Neural cell (in vitro differentiated cells): ENCODE measurements at regions not wholly inside any gene's neighbourhood (a gene's known extent, or its start where the extent isn't known, plus 50 kb on each side); places are given as distances from the start of the nearest gene placed in this dataset.

ENCODE experiments used
- H2AFZ ChIP-seq: fragments of 200-600, 300-800 bp; sonication (generic), shearing (Covaris generic); 2 replicates; pipeline ENCODE4 v1.6.0; 2014; ENCODE audit warnings: low read depth, mild to moderate bottlenecking, antibody characterized with exemption, low read length, moderate library complexity
- H3F3A ChIP-seq: fragments of 200-600 bp; shearing (Covaris generic); 2 replicates; pipeline ENCODE4 v1.6.1; 2016; ENCODE audit warnings: mild to moderate bottlenecking, moderate library complexity, mixed read lengths, antibody characterized with exemption, low read length; ENCODE audit not compliant: insufficient read depth, poor library complexity, severe bottlenecking
- H3K27ac ChIP-seq: fragments of 200-600, 300-800 bp; sonication (generic), shearing (Covaris generic); 2 replicates; pipeline ENCODE4 v1.5.1; 2014; ENCODE audit warnings: mild to moderate bottlenecking, low read length, moderate library complexity
- H3K27me3 ChIP-seq: fragments of 300-800, 200-600 bp; sonication (generic), shearing (Covaris generic); 2 replicates; pipeline ENCODE4 v1.6.0; 2014; ENCODE audit warnings: mild to moderate bottlenecking, low read depth, low read length, moderate library complexity; ENCODE audit not compliant: insufficient read depth
- H3K36me3 ChIP-seq: fragments of 300-800, 200-600 bp; sonication (generic), shearing (Covaris generic); 2 replicates; pipeline ENCODE4 v1.5.1; 2014; ENCODE audit warnings: mild to moderate bottlenecking, antibody characterized with exemption, low read length, moderate library complexity; ENCODE audit not compliant: insufficient read depth
- H3K4me2 ChIP-seq: fragments of 300-800, 200-600 bp; sonication (generic), shearing (Covaris generic); 2 replicates; pipeline ENCODE4 v1.6.0; 2014; ENCODE audit warnings: mild to moderate bottlenecking, low read length
- H3K4me3 ChIP-seq: fragments of 300-800, 200-600 bp; sonication (generic), shearing (Covaris generic); 2 replicates; pipeline ENCODE4 v1.5.1; 2014; ENCODE audit warnings: mild to moderate bottlenecking, low read length, moderate library complexity
- H3K79me2 ChIP-seq: fragments of 200-600 bp; shearing (Covaris generic); replicated peaks from 2 replicates; pipeline ENCODE4 v1.6.0; 2014; ENCODE audit warnings: mild to moderate bottlenecking, low read length, moderate library complexity; ENCODE audit not compliant: insufficient read depth
- H3K9ac ChIP-seq: fragments of 300-800, 200-600 bp; sonication (generic), shearing (Covaris generic); 2 replicates; pipeline ENCODE4 v1.6.1; 2016; ENCODE audit warnings: mild to moderate bottlenecking, low read length, mixed read lengths
- H3K9me2 ChIP-seq: fragments of 200-600 bp; shearing (Covaris generic); 2 replicates; pipeline ENCODE4 v1.6.1; 2016; ENCODE audit warnings: mild to moderate bottlenecking, low read length, mixed read lengths; ENCODE audit not compliant: insufficient read depth
- H3K9me3 ChIP-seq: fragments of 200-600, 300-800 bp; sonication (generic), shearing (Covaris generic); 2 replicates; pipeline ENCODE4 v1.6.1; 2016; ENCODE audit warnings: mild to moderate bottlenecking, mixed run types, low read length, moderate library complexity, mixed read lengths
- H4K20me1 ChIP-seq: fragments of 200-600 bp; shearing (Covaris generic); 2 replicates; pipeline ENCODE4 v1.6.1; 2016; ENCODE audit warnings: mild to moderate bottlenecking, mixed run types; ENCODE audit not compliant: insufficient read depth
- CTCF ChIP-seq: fragments of 450-650 bp; IDR thresholded peaks from 2 replicates; pipeline ENCODE4 v1.5.1; 2014; ENCODE audit warnings: antibody characterized with exemption, mild to moderate bottlenecking, moderate library complexity; ENCODE audit not compliant: poor library complexity, severe bottlenecking
- EP300 ChIP-seq: fragments of 450-650 bp; conservative IDR thresholded peaks from 2 replicates; pipeline ENCODE4 v1.6.1; 2014; ENCODE audit warnings: antibody characterized with exemption, mild to moderate bottlenecking, moderate library complexity; ENCODE audit not compliant: poor library complexity, severe bottlenecking
- EZH2 ChIP-seq: fragments of 200-600, 300-800 bp; shearing (Covaris generic), sonication (generic); IDR thresholded peaks from 2 replicates; pipeline ENCODE4 v1.6.1; 2014; ENCODE audit warnings: antibody characterized with exemption, low read length, borderline replicate concordance, mild to moderate bottlenecking; ENCODE audit not compliant: insufficient read depth, poor library complexity, severe bottlenecking
- MXI1 ChIP-seq: fragments of 450-650 bp; conservative IDR thresholded peaks from 2 replicates; pipeline ENCODE4 v1.6.1; 2014; ENCODE audit warnings: antibody characterized with exemption, mild to moderate bottlenecking; ENCODE audit not compliant: poor library complexity, severe bottlenecking
- POLR2AphosphoS5 ChIP-seq: IDR thresholded peaks from 2 replicates; pipeline ENCODE4 v1.6.1; 2012
- RAD21 ChIP-seq: fragments of 450-650 bp; conservative IDR thresholded peaks from 2 replicates; pipeline ENCODE4 v1.6.1; 2014; ENCODE audit warnings: antibody characterized with exemption, mild to moderate bottlenecking, moderate library complexity
- REST ChIP-seq: IDR thresholded peaks from 2 replicates; pipeline ENCODE4 v1.6.1; 2012; ENCODE audit warnings: borderline replicate concordance
- SMC3 ChIP-seq: fragments of 450-650 bp; conservative IDR thresholded peaks from 2 replicates; pipeline ENCODE4 v1.6.1; 2014; ENCODE audit warnings: antibody characterized with exemption, mild to moderate bottlenecking, moderate library complexity; ENCODE audit not compliant: poor library complexity
- TAF1 ChIP-seq: IDR thresholded peaks from 2 replicates; pipeline ENCODE4 v1.6.1; 2012; ENCODE audit warnings: low read depth

- Histone ChIP-seq H3K4me3 (no peak overlapping the region), H3K27ac (no peak overlapping the region), H3K27me3 (no peaks in the 10 kb centered on the region), H3K9ac (no peak overlapping the region), H3K79me2 (no peaks in the 10 kb centered on the region), H4K20me1 (no peaks in the 10 kb centered on the region), H3K4me2 (no peak overlapping the region), H3K36me3 (no peaks in the 10 kb centered on the region), H3K9me3 (no peaks in the 10 kb centered on the region), H2AFZ (no peak overlapping the region), H3F3A (no peaks in the 10 kb centered on the region), H3K9me2 (no peaks in the 10 kb centered on the region)
- no peak for TF ChIP-seq EP300
- no peak for TF ChIP-seq POLR2AphosphoS5
- TF ChIP-seq MXI1 = no peak
- no peak for TF ChIP-seq RAD21
- no peak for TF ChIP-seq REST
- TF ChIP-seq TAF1 = no peak
- TF ChIP-seq CTCF = no peak
- TF ChIP-seq SMC3 = no peak
- TF ChIP-seq EZH2 = no peak
These were observed 133.9 kb upstream of the FSHR start for GRCh38 chr2:49288113-49288705.

GRCh38 chr2:49286726-49287125 lies 132.4 kb upstream of the FSHR start:
- no peaks in the 10 kb centered on the region for H3K36me3 ChIP-seq
- H4K20me1 ChIP-seq = no peaks in the 10 kb centered on the region
- no peak overlapping the region for H3K27ac ChIP-seq
- H3K27me3 ChIP-seq = no peaks in the 10 kb centered on the region
- no peaks in the 10 kb centered on the region for H3K9me2 ChIP-seq
- no peak overlapping the region for H3K4me2 ChIP-seq
- no peak overlapping the region for H3K4me3 ChIP-seq
- H3F3A ChIP-seq = no peaks in the 10 kb centered on the region
- TF ChIP-seq MXI1 = no peak
- no peak for TF ChIP-seq RAD21
- no peak for TF ChIP-seq REST
- TF ChIP-seq TAF1 = no peak
- TF ChIP-seq CTCF = no peak
- TF ChIP-seq POLR2AphosphoS5 = no peak
- no peak for TF ChIP-seq SMC3
- no peak for TF ChIP-seq EP300
- TF ChIP-seq EZH2 = no peak
- no peaks in the 10 kb centered on the region for H3K79me2 ChIP-seq
- H2AFZ ChIP-seq = no peak overlapping the region
- H3K9ac ChIP-seq = no peak overlapping the region
- no peaks in the 10 kb centered on the region for H3K9me3 ChIP-seq
